Vagina (tissue), 2 donors: ENCODE measurements at regions not wholly inside any gene's neighbourhood (a gene's known extent, or its start where the extent isn't known, plus 50 kb on each side); places are given as distances from the start of the nearest gene placed in this dataset.

Experiments used
- DNase-seq, 2 donors: peaks; one replicate each; pipeline ENCODE4 v3.0.0-alpha.2; 2017; ENCODE audit errors: extremely low spot score in 2 of 2
- H3K27ac ChIP-seq: fragments of 200-600 bp; sonication (generic); one replicate; pipeline ENCODE4 v1.5.1; 2019
- H3K27me3 ChIP-seq: fragments of 200-600 bp; sonication (generic); one replicate; pipeline ENCODE4 v1.5.1; 2019
- H3K36me3 ChIP-seq, 2 donors: fragments of 200-600 bp; sonication (generic); one replicate each; pipeline ENCODE4 v1.5.1; 2017 to 2019
- H3K4me1 ChIP-seq: fragments of 200-600 bp; sonication (generic); one replicate; pipeline ENCODE4 v1.5.1; 2019
- H3K4me3 ChIP-seq, 2 donors: fragments of 200-600 bp; sonication (generic); 1 replicate in 1 of 2; 2 replicates in 1 of 2; pipeline ENCODE4 v1.5.1; 2016 to 2019
- H3K9me3 ChIP-seq: fragments of 200-600 bp; sonication (generic); one replicate; pipeline ENCODE4 v1.5.1; 2019
- POLR2A ChIP-seq, 2 donors: fragments of 450-650 bp; IDR thresholded peaks; one replicate each; pipeline ENCODE4 v1.6.1; 2017; ENCODE audit warnings: antibody characterized with exemption in 2 of 2, mild to moderate bottlenecking in 2 of 2, moderate library complexity in 2 of 2
- POLR2AphosphoS5 ChIP-seq, 2 donors: sonication (generic); formaldehyde crosslinking; IDR thresholded peaks; one replicate each; pipeline ENCODE4 v1.9.0; 2017; ENCODE audit warnings: antibody characterized with exemption in 2 of 2, mild to moderate bottlenecking in 2 of 2, low read depth in 1 of 2; ENCODE audit not compliant: insufficient read depth in 1 of 2
- intact Hi-C: fragments of 100-400 bp; cut with DNase I; formaldehyde crosslinking; loops from one replicate; pipeline ENCODE4 v1.15.1; 2023
- TF ChIP-seq, protein P1 (sequence below), 3 experiments: fragments of 450-650 bp in 2 of 3; fragments of 200-600 bp in 1 of 3; sonication (generic) in 1 of 3; IDR thresholded peaks; one replicate each; pipeline ENCODE4 v1.5.1; 2017 to 2019; ENCODE audit warnings: antibody characterized with exemption in 3 of 3, mild to moderate bottlenecking in 2 of 3, moderate library complexity in 2 of 3

DNA sequence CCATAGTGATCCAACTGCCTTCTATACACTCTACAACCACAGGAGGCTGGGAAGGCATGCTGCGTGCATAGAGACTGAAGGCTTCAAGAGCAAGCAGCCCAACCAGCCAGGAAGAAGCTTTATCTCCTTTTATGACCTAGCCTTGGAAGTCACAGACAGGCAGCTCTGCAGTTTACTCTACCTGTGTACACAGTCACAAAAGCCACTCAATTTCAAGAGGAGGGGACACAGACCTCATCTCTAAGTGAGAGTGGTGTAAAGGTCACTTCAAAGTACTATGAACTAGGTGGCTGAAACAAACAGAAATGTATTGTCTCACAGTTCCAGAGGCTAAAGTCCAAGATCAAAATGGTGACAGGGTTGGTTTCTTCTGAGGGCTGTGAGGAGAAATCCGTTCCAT, 69.6 kb upstream of the GJB5 start:
- no peak overlapping the region for H3K4me3 ChIP-seq
- TF ChIP-seq POLR2A (IDR thresholded peaks at IDR 0.05): no peak
- TF ChIP-seq, protein P1, sequence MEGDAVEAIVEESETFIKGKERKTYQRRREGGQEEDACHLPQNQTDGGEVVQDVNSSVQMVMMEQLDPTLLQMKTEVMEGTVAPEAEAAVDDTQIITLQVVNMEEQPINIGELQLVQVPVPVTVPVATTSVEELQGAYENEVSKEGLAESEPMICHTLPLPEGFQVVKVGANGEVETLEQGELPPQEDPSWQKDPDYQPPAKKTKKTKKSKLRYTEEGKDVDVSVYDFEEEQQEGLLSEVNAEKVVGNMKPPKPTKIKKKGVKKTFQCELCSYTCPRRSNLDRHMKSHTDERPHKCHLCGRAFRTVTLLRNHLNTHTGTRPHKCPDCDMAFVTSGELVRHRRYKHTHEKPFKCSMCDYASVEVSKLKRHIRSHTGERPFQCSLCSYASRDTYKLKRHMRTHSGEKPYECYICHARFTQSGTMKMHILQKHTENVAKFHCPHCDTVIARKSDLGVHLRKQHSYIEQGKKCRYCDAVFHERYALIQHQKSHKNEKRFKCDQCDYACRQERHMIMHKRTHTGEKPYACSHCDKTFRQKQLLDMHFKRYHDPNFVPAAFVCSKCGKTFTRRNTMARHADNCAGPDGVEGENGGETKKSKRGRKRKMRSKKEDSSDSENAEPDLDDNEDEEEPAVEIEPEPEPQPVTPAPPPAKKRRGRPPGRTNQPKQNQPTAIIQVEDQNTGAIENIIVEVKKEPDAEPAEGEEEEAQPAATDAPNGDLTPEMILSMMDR (IDR thresholded peaks at IDR 0.05): no peak
- TF ChIP-seq POLR2AphosphoS5 (IDR thresholded peaks at IDR 0.05; ENCODE audit: insufficient read depth in 1 of 2, low read depth in 1 of 2): no peak
- no peaks in the 10 kb centered on the region for H3K36me3 ChIP-seq
- H3K9me3 ChIP-seq: no peaks in the 10 kb centered on the region
- no peaks in the 10 kb centered on the region for H3K27me3 ChIP-seq
- DNase-seq: peak in 1 of 2 donors; percentile 37
- intact Hi-C loops: no loop called here
- peaks cover 22% of the 10 kb centered on the region for H3K4me1 ChIP-seq
- no peak overlapping the region for H3K27ac ChIP-seq

DNA sequence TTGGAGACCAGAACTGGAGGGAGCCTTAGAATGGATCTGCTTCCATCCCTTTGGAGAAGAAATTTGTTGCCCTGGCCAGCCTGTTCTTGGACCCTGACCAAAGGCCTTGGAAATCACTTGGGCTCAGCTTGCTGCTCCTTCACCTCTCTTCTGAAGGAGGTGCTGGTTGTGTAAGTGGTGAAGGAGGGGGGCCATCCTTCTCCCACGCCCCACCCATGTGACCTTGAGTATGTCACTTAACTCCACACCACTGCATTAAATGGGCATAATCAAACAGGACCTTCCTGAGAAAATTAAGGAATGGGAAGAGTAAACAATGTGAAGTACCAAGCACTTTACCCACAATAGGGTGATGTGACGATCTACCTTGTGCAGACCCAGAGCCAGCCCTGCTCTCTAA, 68.3 kb upstream of the GJB5 start:
- intact Hi-C loops: no loop called here
- no peak overlapping the region for H3K27ac ChIP-seq
- no peaks in the 10 kb centered on the region for H3K27me3 ChIP-seq
- no peak for DNase-seq
- H3K9me3 ChIP-seq: no peaks in the 10 kb centered on the region
- TF ChIP-seq POLR2A (IDR thresholded peaks at IDR 0.05): no peak
- TF ChIP-seq, protein P1 (IDR thresholded peaks at IDR 0.05): no peak
- no peak for TF ChIP-seq POLR2AphosphoS5 (IDR thresholded peaks at IDR 0.05; ENCODE audit: insufficient read depth in 1 of 2, low read depth in 1 of 2)
- peaks cover 22% of the 10 kb centered on the region for H3K4me1 ChIP-seq
- no peak overlapping the region for H3K4me3 ChIP-seq
- H3K36me3 ChIP-seq: no peaks in the 10 kb centered on the region

DNA sequence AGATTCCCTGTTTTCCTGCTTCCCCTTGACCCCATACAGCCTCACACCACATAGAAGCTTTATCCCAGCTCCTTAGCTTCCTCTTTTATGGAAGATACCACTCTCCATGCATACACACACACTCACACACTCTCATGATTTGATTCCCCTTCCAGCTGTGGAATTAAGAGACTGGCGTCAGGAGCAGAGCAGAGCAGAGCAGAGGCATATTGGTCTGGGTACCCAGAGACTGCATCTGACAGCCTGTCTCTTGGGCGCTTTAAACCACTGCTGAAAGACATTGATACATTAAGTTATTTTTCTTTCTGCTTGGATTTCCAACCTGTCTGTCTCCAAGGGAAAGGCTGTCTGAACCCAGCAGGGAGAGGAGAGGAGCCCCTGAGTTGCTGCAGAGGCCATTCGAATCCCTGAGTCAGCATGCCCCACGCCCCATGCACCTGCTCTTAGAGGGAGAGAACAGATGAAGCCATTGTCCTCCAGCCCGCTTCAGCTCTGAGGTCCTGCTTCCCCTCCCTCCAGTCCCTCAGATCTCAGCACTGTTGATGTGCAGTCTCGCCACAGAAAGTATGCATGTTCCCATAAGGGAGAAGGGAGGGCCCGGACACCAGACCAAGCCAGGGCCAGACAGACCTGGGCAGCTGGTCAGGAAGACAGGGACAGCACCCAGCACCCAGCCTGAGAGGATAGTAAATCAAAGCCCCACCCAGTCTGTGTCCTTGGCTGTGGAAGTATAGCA, 66.7 kb upstream of the GJB5 start:
- no peaks in the 10 kb centered on the region for H3K27me3 ChIP-seq
- H3K4me3 ChIP-seq: no peak overlapping the region
- TF ChIP-seq POLR2AphosphoS5 (IDR thresholded peaks at IDR 0.05; ENCODE audit: insufficient read depth in 1 of 2, low read depth in 1 of 2) (no peak), POLR2A (IDR thresholded peaks at IDR 0.05) (no peak)
- TF ChIP-seq, protein P1 (IDR thresholded peaks at IDR 0.05): no peak
- no peak for DNase-seq
- peaks cover 11% of the 10 kb centered on the region for H3K4me1 ChIP-seq
- H3K27ac ChIP-seq: no peak overlapping the region
- no peaks in the 10 kb centered on the region for H3K36me3 ChIP-seq
- intact Hi-C loops: no loop called here
- no peaks in the 10 kb centered on the region for H3K9me3 ChIP-seq

DNA sequence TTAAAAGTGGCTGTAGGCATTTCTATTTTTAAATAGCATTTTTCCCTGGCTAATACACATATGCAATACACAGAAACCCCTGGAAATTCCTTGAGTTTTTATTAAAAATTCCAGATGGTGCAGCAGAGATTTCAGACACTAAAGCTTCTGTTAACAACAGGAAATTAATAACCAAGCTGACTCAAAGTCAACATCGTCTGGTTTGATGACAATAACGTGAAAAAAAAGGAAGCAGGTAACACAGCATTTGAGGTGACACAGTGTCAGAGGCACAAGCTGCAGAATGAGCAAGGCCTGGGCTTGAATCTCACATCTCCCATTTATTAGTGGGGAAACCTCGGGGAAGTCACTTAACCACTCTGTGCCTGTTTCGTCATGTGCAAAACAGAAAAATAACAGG, 64.6 kb upstream of the GJB5 start:
- H3K4me3 ChIP-seq: no peak overlapping the region
- no peak overlapping the region for H3K27ac ChIP-seq
- H3K36me3 ChIP-seq: no peaks in the 10 kb centered on the region
- peak in 1 of 2 donors; percentile 64 for DNase-seq
- TF ChIP-seq, protein P1 (IDR thresholded peaks at IDR 0.05): no peak
- TF ChIP-seq POLR2A (IDR thresholded peaks at IDR 0.05): no peak
- TF ChIP-seq POLR2AphosphoS5 (IDR thresholded peaks at IDR 0.05; ENCODE audit: insufficient read depth in 1 of 2, low read depth in 1 of 2): no peak
- intact Hi-C loops: no loop called here
- H3K4me1 ChIP-seq: no peaks in the 10 kb centered on the region
- H3K27me3 ChIP-seq: no peaks in the 10 kb centered on the region
- no peaks in the 10 kb centered on the region for H3K9me3 ChIP-seq

DNA sequence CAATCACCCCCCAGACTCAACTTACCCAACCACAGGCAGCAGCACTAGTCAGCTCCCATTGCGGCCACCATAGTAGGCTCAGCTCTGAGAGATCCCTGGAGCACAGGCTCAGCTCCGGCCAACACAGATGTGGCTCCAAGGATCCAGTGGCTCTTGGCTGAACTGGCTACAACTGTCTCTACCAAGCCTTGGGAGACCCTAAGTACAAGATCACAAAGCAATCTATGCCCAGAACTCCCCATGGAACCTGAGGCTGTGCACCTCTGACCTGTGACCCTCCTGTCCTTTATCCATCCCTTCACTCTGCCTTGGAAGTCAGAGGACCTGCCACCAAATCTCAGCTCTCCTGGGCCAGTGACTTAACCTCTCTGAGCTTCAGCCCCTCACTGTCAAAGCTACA, 61.8 kb upstream of the GJB5 start:
- Histone ChIP-seq H3K4me3 (no peak overlapping the region), H3K9me3 (no peaks in the 10 kb centered on the region), H3K36me3 (no peaks in the 10 kb centered on the region), H3K27me3 (no peaks in the 10 kb centered on the region), H3K4me1 (no peaks in the 10 kb centered on the region), H3K27ac (no peak overlapping the region)
- peak; percentile 54 to 58 for DNase-seq
- TF ChIP-seq POLR2A (IDR thresholded peaks at IDR 0.05) (no peak), POLR2AphosphoS5 (IDR thresholded peaks at IDR 0.05; ENCODE audit: insufficient read depth in 1 of 2, low read depth in 1 of 2) (no peak)
- TF ChIP-seq, protein P1 (IDR thresholded peaks at IDR 0.05): no peak
- intact Hi-C loops: no loop called here
